ENCODE measurements at regions not wholly inside any gene's neighbourhood (a gene's known extent, or its start where the extent isn't known, plus 50 kb on each side); places are given as distances from the start of the nearest gene placed in this dataset.

- H3K36me3 ChIP-seq (replicated peaks; ENCODE audit: low read depth, low read length), result no peaks in the 10 kb centered on the region
- TF ChIP-seq EZH2phosphoT487 (IDR thresholded peaks at IDR 0.05; ENCODE audit: low read depth) (no peak), CTCF (IDR thresholded peaks at IDR 0.05; ENCODE audit: low read depth, low read length) (no peak; the same call in 1 of the 2 replicates)
- H3K9me3 ChIP-seq (ENCODE audit: insufficient read depth, low read length), result no peaks in the 10 kb centered on the region
- no peak overlapping the region for H3K4me2 ChIP-seq (ENCODE audit: low read length)
- no peaks in the 10 kb centered on the region for H3K27me3 ChIP-seq (ENCODE audit: low read depth, low read length)
- no peak overlapping the region for H3K9ac ChIP-seq (ENCODE audit: low read length)
- H3K79me2 ChIP-seq (ENCODE audit: low read length), result no peaks in the 10 kb centered on the region
- no peak overlapping the region for H2AFZ ChIP-seq (ENCODE audit: low read depth, low read length)
- H3K27ac ChIP-seq (ENCODE audit: low read length), result no peak overlapping the region
- no peak overlapping the region for H3K4me3 ChIP-seq (ENCODE audit: low read length)
- H3K4me1 ChIP-seq (ENCODE audit: low read length), result no peaks in the 10 kb centered on the region
- H4K20me1 ChIP-seq (ENCODE audit: insufficient read depth, low read length), result no peaks in the 10 kb centered on the region
Measured at GRCh38 chr2:191526091-191526490, 151.8 kb upstream of the NABP1 start.

- no peaks in the 10 kb centered on the region for H3K27me3 ChIP-seq (ENCODE audit: low read depth, low read length)
- no peak overlapping the region for H2AFZ ChIP-seq (ENCODE audit: low read depth, low read length)
- H3K9ac ChIP-seq (ENCODE audit: low read length), result no peak overlapping the region
- H3K9me3 ChIP-seq (ENCODE audit: insufficient read depth, low read length), result no peaks in the 10 kb centered on the region
- H3K4me1 ChIP-seq (ENCODE audit: low read length), result no peaks in the 10 kb centered on the region
- H3K27ac ChIP-seq (ENCODE audit: low read length), result no peak overlapping the region
- no peaks in the 10 kb centered on the region for H3K36me3 ChIP-seq (replicated peaks; ENCODE audit: low read depth, low read length)
- no peaks in the 10 kb centered on the region for H3K79me2 ChIP-seq (ENCODE audit: low read length)
- H4K20me1 ChIP-seq (ENCODE audit: insufficient read depth, low read length), result no peaks in the 10 kb centered on the region
- H3K4me3 ChIP-seq (ENCODE audit: low read length), result no peak overlapping the region
- no peak overlapping the region for H3K4me2 ChIP-seq (ENCODE audit: low read length)
- TF ChIP-seq EZH2phosphoT487 (IDR thresholded peaks at IDR 0.05; ENCODE audit: low read depth), result no peak
- no peak for TF ChIP-seq CTCF (IDR thresholded peaks at IDR 0.05; ENCODE audit: low read depth, low read length)
Measured at GRCh38 chr2:191526536-191526935, 151.4 kb upstream of the NABP1 start.

GRCh38 chr2:191526953-191527556, 150.9 kb upstream of the NABP1 start:
- Histone ChIP-seq H3K79me2 (ENCODE audit: low read length) (no peaks in the 10 kb centered on the region), H3K27me3 (ENCODE audit: low read depth, low read length) (no peaks in the 10 kb centered on the region), H3K9me3 (ENCODE audit: insufficient read depth, low read length) (no peaks in the 10 kb centered on the region), H2AFZ (ENCODE audit: low read depth, low read length) (no peak overlapping the region), H3K36me3 (replicated peaks; ENCODE audit: low read depth, low read length) (no peaks in the 10 kb centered on the region), H3K4me1 (ENCODE audit: low read length) (no peaks in the 10 kb centered on the region), H3K27ac (ENCODE audit: low read length) (no peak overlapping the region), H4K20me1 (ENCODE audit: insufficient read depth, low read length) (no peaks in the 10 kb centered on the region), H3K4me2 (ENCODE audit: low read length) (no peak overlapping the region), H3K9ac (ENCODE audit: low read length) (no peak overlapping the region), H3K4me3 (ENCODE audit: low read length) (no peak overlapping the region)
- TF ChIP-seq EZH2phosphoT487 (IDR thresholded peaks at IDR 0.05; ENCODE audit: low read depth) (no peak), CTCF (IDR thresholded peaks at IDR 0.05; ENCODE audit: low read depth, low read length) (no peak)

GRCh38 chr2:191530618-191531017, 147.3 kb upstream of the NABP1 start:
- no peak overlapping the region for H3K27ac ChIP-seq (ENCODE audit: low read length)
- no peaks in the 10 kb centered on the region for H3K27me3 ChIP-seq (ENCODE audit: low read depth, low read length)
- no peaks in the 10 kb centered on the region for H3K79me2 ChIP-seq (ENCODE audit: low read length)
- TF ChIP-seq CTCF (IDR thresholded peaks at IDR 0.05; ENCODE audit: low read depth, low read length), result no peak
- no peak for TF ChIP-seq EZH2phosphoT487 (IDR thresholded peaks at IDR 0.05; ENCODE audit: low read depth)
- H2AFZ ChIP-seq (ENCODE audit: low read depth, low read length), result no peak overlapping the region
- H3K36me3 ChIP-seq (replicated peaks; ENCODE audit: low read depth, low read length), result no peaks in the 10 kb centered on the region
- peaks cover 8% of the 10 kb centered on the region; the same call in 1 of the 2 replicates for H3K4me1 ChIP-seq (ENCODE audit: low read length)
- H3K9me3 ChIP-seq (ENCODE audit: insufficient read depth, low read length), result 0 out of 2 replicates have a peak, but pooled peaks cover 3% of the 10 kb centered on the region
- H3K9ac ChIP-seq (ENCODE audit: low read length), result no peak overlapping the region
- H3K4me3 ChIP-seq (ENCODE audit: low read length), result no peak overlapping the region
- H3K4me2 ChIP-seq (ENCODE audit: low read length), result no peak overlapping the region
- H4K20me1 ChIP-seq (ENCODE audit: insufficient read depth, low read length), result no peaks in the 10 kb centered on the region

All from OCI-LY3 (cell line).